ENCODE measurements at regions not wholly inside any gene's neighbourhood (a gene's known extent, or its start where the extent isn't known, plus 50 kb on each side); places are given as distances from the start of the nearest gene placed in this dataset.

- POLR2A ChIA-PET = interaction anchor here (0.6 kb wide), 1 partner anchor 9 kb away, joined by 3 read pairs; no protein-coding TSS in a partner anchor
- Histone ChIP-seq H3K4me1 (ENCODE audit: control insufficient read depth in 2 of 2, insufficient read depth in 2 of 2, low read length in 2 of 2) (no peaks in the 10 kb centered on the region), H3K9me3 (ENCODE audit: control insufficient read depth in 2 of 3, low read length in 3 of 3) (no peaks in the 10 kb centered on the region), H3K4me3 (ENCODE audit: low read length) (no peak overlapping the region), H3K27ac (ENCODE audit: low read depth, low read length) (no peak overlapping the region), H3K36me3 (ENCODE audit: control insufficient read depth in 2 of 3, insufficient read depth in 3 of 3, low read length in 3 of 3) (no peaks in the 10 kb centered on the region), H3K27me3 (ENCODE audit: control insufficient read depth in 2 of 2, insufficient read depth in 2 of 2, low read length in 2 of 2) (no peaks in the 10 kb centered on the region)
- Mint-ChIP-seq H3K27ac (peak overlapping the region in 1 of 9 donors; percentile 45), H3K36me3 (no peaks in the 10 kb centered on the region), H3K27me3 (peaks cover 0 to 21% (median 4%) of the 10 kb centered on the region in 5 donors), H3K4me1 (peaks cover 7 to 40% (median 27%) of the 10 kb centered on the region in 7 donors), H3K9me3 (peaks cover 0 to 3% (median 0%) of the 10 kb centered on the region in 11 donors), H3K4me3 (no peak overlapping the region)
- intact Hi-C loops (cut with micrococcal nuclease) = no loop called here
- CTCF ChIA-PET = no interaction called here
- no peak for DNase-seq
- no peak for ATAC-seq
Observed at GRCh38 chr9:105141976-105142250, 102.5 kb upstream of the SLC44A1 start.

DNA sequence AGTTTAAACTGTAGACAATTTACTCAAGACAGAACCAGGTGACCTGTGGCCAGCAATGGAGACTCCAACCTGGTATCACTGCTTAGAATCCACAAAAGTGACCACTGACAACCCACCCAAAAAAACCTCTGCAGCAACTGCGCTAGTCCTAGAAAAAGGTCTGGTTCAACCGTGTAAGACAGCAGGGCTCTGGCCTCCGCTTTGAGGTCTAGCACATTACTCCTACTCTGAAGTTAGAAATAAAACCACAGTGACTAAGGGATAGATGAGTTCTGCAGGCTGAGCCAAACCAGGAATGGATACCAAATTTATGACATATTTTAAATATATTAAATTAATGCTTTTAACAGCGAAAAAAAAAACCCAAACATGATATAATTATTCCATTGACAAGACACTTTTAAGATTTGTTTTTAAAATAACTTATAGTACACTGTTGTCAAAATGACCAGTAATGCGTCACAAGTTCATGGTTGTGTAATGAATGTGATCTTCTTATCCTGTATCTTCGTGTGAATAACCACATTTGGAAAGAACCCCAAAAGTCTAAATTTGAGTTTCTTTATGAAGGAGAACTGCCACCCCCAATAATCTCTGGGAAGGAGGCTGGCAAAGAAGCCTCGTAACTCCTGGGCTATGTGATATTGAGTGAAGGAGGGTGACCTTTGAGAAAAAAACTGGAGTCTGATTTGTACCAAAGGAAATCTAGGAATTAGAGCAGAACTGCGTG is 101.9 kb upstream of the SLC44A1 start:
- no peaks in the 10 kb centered on the region for H3K9me3 ChIP-seq (ENCODE audit: control insufficient read depth in 2 of 3, low read length in 3 of 3)
- H3K27ac ChIP-seq (ENCODE audit: low read depth, low read length) = no peak overlapping the region
- H3K4me1 ChIP-seq (ENCODE audit: control insufficient read depth in 2 of 2, insufficient read depth in 2 of 2, low read length in 2 of 2) = no peaks in the 10 kb centered on the region
- Mint-ChIP-seq H3K4me3 (no peak overlapping the region), H3K9me3 (peaks cover 0 to 3% (median 0%) of the 10 kb centered on the region in 11 donors), H3K4me1 (peaks cover 7 to 40% (median 27%) of the 10 kb centered on the region in 7 donors), H3K27ac (peak overlapping the region in 1 of 9 donors; percentile 45), H3K27me3 (peaks cover 0 to 21% (median 4%) of the 10 kb centered on the region in 5 donors), H3K36me3 (no peaks in the 10 kb centered on the region)
- DNase-seq (no peak), ATAC-seq (peak; percentile 64)
- CTCF ChIA-PET = no interaction called here
- POLR2A ChIA-PET = no interaction called here
- no peaks in the 10 kb centered on the region for H3K27me3 ChIP-seq (ENCODE audit: control insufficient read depth in 2 of 2, insufficient read depth in 2 of 2, low read length in 2 of 2)
- H3K4me3 ChIP-seq (ENCODE audit: low read length) = no peak overlapping the region
- H3K36me3 ChIP-seq (ENCODE audit: control insufficient read depth in 2 of 3, insufficient read depth in 3 of 3, low read length in 3 of 3) = no peaks in the 10 kb centered on the region
- intact Hi-C loops (cut with micrococcal nuclease) = no loop called here

DNA sequence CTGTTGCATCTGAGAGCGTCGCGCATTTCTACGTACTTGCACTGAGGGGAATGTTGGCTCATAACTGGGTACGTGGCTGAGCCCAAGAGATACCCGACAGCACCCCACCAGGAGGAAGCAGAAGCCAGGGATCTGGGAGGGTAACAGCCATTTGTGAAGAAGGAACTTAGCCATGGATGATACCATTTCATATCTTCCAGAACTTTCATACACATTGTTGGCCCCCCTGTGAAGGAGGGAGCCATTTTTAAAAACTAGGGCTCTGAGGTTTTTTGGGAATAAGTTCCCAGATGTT is 101.4 kb upstream of the SLC44A1 start:
- Histone ChIP-seq H3K9me3 (ENCODE audit: control insufficient read depth in 2 of 3, low read length in 3 of 3) (no peaks in the 10 kb centered on the region), H3K4me3 (ENCODE audit: low read length) (no peak overlapping the region), H3K27ac (ENCODE audit: low read depth, low read length) (no peak overlapping the region), H3K36me3 (ENCODE audit: control insufficient read depth in 2 of 3, insufficient read depth in 3 of 3, low read length in 3 of 3) (no peaks in the 10 kb centered on the region), H3K4me1 (ENCODE audit: control insufficient read depth in 2 of 2, insufficient read depth in 2 of 2, low read length in 2 of 2) (no peaks in the 10 kb centered on the region), H3K27me3 (ENCODE audit: control insufficient read depth in 2 of 2, insufficient read depth in 2 of 2, low read length in 2 of 2) (no peaks in the 10 kb centered on the region)
- Mint-ChIP-seq H3K9me3 (peaks cover 0 to 3% (median 0%) of the 10 kb centered on the region in 11 donors), H3K27ac (no peak overlapping the region), H3K36me3 (no peaks in the 10 kb centered on the region), H3K4me1 (peaks cover 7 to 45% (median 27%) of the 10 kb centered on the region in 7 donors), H3K4me3 (no peak overlapping the region), H3K27me3 (peaks cover 0 to 25% (median 4%) of the 10 kb centered on the region in 5 donors)
- CTCF ChIA-PET = no interaction called here
- no peak for ATAC-seq
- POLR2A ChIA-PET = no interaction called here
- intact Hi-C loops (cut with micrococcal nuclease) = no loop called here
- DNase-seq = no peak

- Histone ChIP-seq H3K4me1 (ENCODE audit: control insufficient read depth in 2 of 2, insufficient read depth in 2 of 2, low read length in 2 of 2) (no peaks in the 10 kb centered on the region), H3K9me3 (ENCODE audit: control insufficient read depth in 2 of 3, low read length in 3 of 3) (no peaks in the 10 kb centered on the region), H3K36me3 (ENCODE audit: control insufficient read depth in 2 of 3, insufficient read depth in 3 of 3, low read length in 3 of 3) (no peaks in the 10 kb centered on the region), H3K4me3 (ENCODE audit: low read length) (no peak overlapping the region), H3K27ac (ENCODE audit: low read depth, low read length) (no peak overlapping the region), H3K27me3 (ENCODE audit: control insufficient read depth in 2 of 2, insufficient read depth in 2 of 2, low read length in 2 of 2) (no peaks in the 10 kb centered on the region)
- peaks cover 0 to 3% (median 0%) of the 10 kb centered on the region in 11 donors for H3K9me3 Mint-ChIP-seq
- peaks cover 7 to 40% (median 24%) of the 10 kb centered on the region in 7 donors for H3K4me1 Mint-ChIP-seq
- no peak overlapping the region for H3K27ac Mint-ChIP-seq
- DNase-seq (no peak), ATAC-seq (peak; percentile 18)
- POLR2A ChIA-PET = no interaction called here
- peaks cover 0 to 27% (median 4%) of the 10 kb centered on the region in 5 donors for H3K27me3 Mint-ChIP-seq
- no peak overlapping the region for H3K4me3 Mint-ChIP-seq
- CTCF ChIA-PET = no interaction called here
- intact Hi-C loops (cut with micrococcal nuclease) = no loop called here
- no peaks in the 10 kb centered on the region for H3K36me3 Mint-ChIP-seq
Observed at GRCh38 chr9:105144076-105144475, 100.4 kb upstream of the SLC44A1 start.

DNA sequence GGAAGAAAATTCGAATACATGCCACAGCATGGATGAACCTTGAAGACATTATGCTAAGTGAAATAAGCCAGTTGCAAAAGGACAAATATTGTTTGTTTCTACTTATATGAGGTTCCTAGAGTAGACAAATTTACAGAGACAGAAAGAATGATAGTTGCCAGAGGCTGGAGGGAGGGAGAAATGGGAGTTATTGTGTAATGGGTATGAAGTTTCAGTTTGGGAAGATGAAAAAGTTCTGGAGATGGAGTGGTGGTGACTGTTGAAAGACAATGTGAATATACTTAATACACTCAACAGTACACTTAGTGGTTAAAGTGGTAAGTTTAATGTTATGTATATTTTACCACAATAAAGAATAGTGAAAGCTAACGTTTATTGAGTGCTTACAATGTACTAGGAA is 99.6 kb upstream of the SLC44A1 start:
- ATAC-seq (no peak), DNase-seq (no peak)
- ChIA-PET POLR2A (no interaction called here), CTCF (no interaction called here)
- H3K4me1 Mint-ChIP-seq = peaks cover 3 to 36% (median 24%) of the 10 kb centered on the region in 7 donors
- H3K27ac Mint-ChIP-seq = no peak overlapping the region
- intact Hi-C loops (cut with micrococcal nuclease) = no loop called here
- no peaks in the 10 kb centered on the region for H3K36me3 Mint-ChIP-seq
- no peak overlapping the region for H3K27ac ChIP-seq (ENCODE audit: low read depth, low read length)
- H3K4me3 Mint-ChIP-seq = no peak overlapping the region
- H3K9me3 Mint-ChIP-seq = peaks cover 0 to 3% (median 0%) of the 10 kb centered on the region in 11 donors
- no peaks in the 10 kb centered on the region for H3K36me3 ChIP-seq (ENCODE audit: control insufficient read depth in 2 of 3, insufficient read depth in 3 of 3, low read length in 3 of 3)
- no peak overlapping the region for H3K4me3 ChIP-seq (ENCODE audit: low read length)
- no peaks in the 10 kb centered on the region for H3K4me1 ChIP-seq (ENCODE audit: control insufficient read depth in 2 of 2, insufficient read depth in 2 of 2, low read length in 2 of 2)
- no peaks in the 10 kb centered on the region for H3K27me3 ChIP-seq (ENCODE audit: control insufficient read depth in 2 of 2, insufficient read depth in 2 of 2, low read length in 2 of 2)
- peaks cover 0 to 27% (median 4%) of the 10 kb centered on the region in 5 donors for H3K27me3 Mint-ChIP-seq
- H3K9me3 ChIP-seq (ENCODE audit: control insufficient read depth in 2 of 3, low read length in 3 of 3) = no peaks in the 10 kb centered on the region

GRCh38 chr9:105146677-105147076 is 97.8 kb upstream of the SLC44A1 start:
- Mint-ChIP-seq H3K4me3 (no peak overlapping the region), H3K4me1 (peaks cover 3 to 37% (median 24%) of the 10 kb centered on the region in 7 donors), H3K27me3 (peaks cover 0 to 24% (median 4%) of the 10 kb centered on the region in 5 donors), H3K27ac (no peak overlapping the region), H3K36me3 (no peaks in the 10 kb centered on the region), H3K9me3 (peaks cover 0 to 3% (median 0%) of the 10 kb centered on the region in 11 donors)
- Histone ChIP-seq H3K9me3 (ENCODE audit: control insufficient read depth in 2 of 3, low read length in 3 of 3) (no peaks in the 10 kb centered on the region), H3K27ac (ENCODE audit: low read depth, low read length) (no peak overlapping the region), H3K4me3 (ENCODE audit: low read length) (no peak overlapping the region), H3K4me1 (ENCODE audit: control insufficient read depth in 2 of 2, insufficient read depth in 2 of 2, low read length in 2 of 2) (peaks cover 6 to 7% of the 10 kb centered on the region in 2 donors), H3K36me3 (ENCODE audit: control insufficient read depth in 2 of 3, insufficient read depth in 3 of 3, low read length in 3 of 3) (no peaks in the 10 kb centered on the region), H3K27me3 (ENCODE audit: control insufficient read depth in 2 of 2, insufficient read depth in 2 of 2, low read length in 2 of 2) (no peaks in the 10 kb centered on the region)
- ChIA-PET CTCF (no interaction called here), POLR2A (no interaction called here)
- ATAC-seq (no peak), DNase-seq (no peak)
- intact Hi-C loops (cut with micrococcal nuclease) = no loop called here

- H3K27ac ChIP-seq (ENCODE audit: low read depth, low read length) = no peak overlapping the region
- Mint-ChIP-seq H3K27me3 (peaks cover 0 to 24% (median 4%) of the 10 kb centered on the region in 5 donors), H3K4me1 (peaks cover 3 to 41% (median 27%) of the 10 kb centered on the region in 7 donors), H3K4me3 (no peak overlapping the region), H3K9me3 (peaks cover 0 to 3% (median 0%) of the 10 kb centered on the region in 11 donors), H3K27ac (no peak overlapping the region), H3K36me3 (no peaks in the 10 kb centered on the region)
- intact Hi-C loops (cut with micrococcal nuclease) = no loop called here
- ChIA-PET POLR2A (no interaction called here), CTCF (no interaction called here)
- H3K36me3 ChIP-seq (ENCODE audit: control insufficient read depth in 2 of 3, insufficient read depth in 3 of 3, low read length in 3 of 3) = no peaks in the 10 kb centered on the region
- no peak for DNase-seq
- no peaks in the 10 kb centered on the region for H3K27me3 ChIP-seq (ENCODE audit: control insufficient read depth in 2 of 2, insufficient read depth in 2 of 2, low read length in 2 of 2)
- no peak for ATAC-seq
- H3K4me1 ChIP-seq (ENCODE audit: control insufficient read depth in 2 of 2, insufficient read depth in 2 of 2, low read length in 2 of 2) = peaks cover 6 to 7% of the 10 kb centered on the region in 2 donors
- H3K9me3 ChIP-seq (ENCODE audit: control insufficient read depth in 2 of 3, low read length in 3 of 3) = no peaks in the 10 kb centered on the region
- H3K4me3 ChIP-seq (ENCODE audit: low read length) = no peak overlapping the region
Observed at GRCh38 chr9:105147110-105147871, 97.2 kb upstream of the SLC44A1 start.

Measured in naive thymus-derived CD4-positive, alpha-beta T cell (primary cell).